A549 (cell line): ENCODE measurements at regions not wholly inside any gene's neighbourhood (a gene's known extent, or its start where the extent isn't known, plus 50 kb on each side); places are given as distances from the start of the nearest gene placed in this dataset.

Source experiments
- BHLHE40 ChIP-seq: IDR thresholded peaks from 2 replicates; pipeline ENCODE4 v1.6.1; 2012; ENCODE audit warnings: low read depth, low read length, inconsistent platforms
- EP300 ChIP-seq, 2 experiments: fragments of >200 bp; sonication (Bioruptor Twin); formaldehyde crosslinking; IDR thresholded peaks; 2 replicates in 1 of 2; 3 replicates in 1 of 2; pipeline ENCODE4 v1.6.1; 2016 to 2017
- MYC ChIP-seq: IDR thresholded peaks from 2 replicates; pipeline ENCODE4 v1.6.1; 2012; ENCODE audit warnings: mild to moderate bottlenecking, inconsistent platforms, low read length, improper control_type of control experiment, borderline replicate concordance
- POLR2A ChIP-seq: IDR thresholded peaks from 2 replicates; pipeline ENCODE4 v1.6.1; 2012; ENCODE audit warnings: mild to moderate bottlenecking, low read length
- RFX5 ChIP-seq: fragments of 450-650 bp; IDR thresholded peaks from 2 replicates; pipeline ENCODE4 v1.7.1; 2014; ENCODE audit warnings: antibody characterized with exemption, mild to moderate bottlenecking, moderate library complexity
- SMC3 ChIP-seq: fragments of >200 bp; sonication (Bioruptor Twin); formaldehyde crosslinking; IDR thresholded peaks from 3 replicates; pipeline ENCODE4 v1.6.1; 2018; ENCODE audit warnings: inconsistent platforms

GRCh38 chr6:87982134-87982533 is 65.5 kb upstream of the SPACA1 start:
- TF ChIP-seq MYC (no peak), SMC3 (no peak), RFX5 (no peak), POLR2A (no peak), BHLHE40 (no peak), EP300 (IDR thresholded peaks at IDR 0.05) (no peak)
